ENCODE measurements at regions not wholly inside any gene's neighbourhood (a gene's known extent, or its start where the extent isn't known, plus 50 kb on each side); places are given as distances from the start of the nearest gene placed in this dataset.

DNA sequence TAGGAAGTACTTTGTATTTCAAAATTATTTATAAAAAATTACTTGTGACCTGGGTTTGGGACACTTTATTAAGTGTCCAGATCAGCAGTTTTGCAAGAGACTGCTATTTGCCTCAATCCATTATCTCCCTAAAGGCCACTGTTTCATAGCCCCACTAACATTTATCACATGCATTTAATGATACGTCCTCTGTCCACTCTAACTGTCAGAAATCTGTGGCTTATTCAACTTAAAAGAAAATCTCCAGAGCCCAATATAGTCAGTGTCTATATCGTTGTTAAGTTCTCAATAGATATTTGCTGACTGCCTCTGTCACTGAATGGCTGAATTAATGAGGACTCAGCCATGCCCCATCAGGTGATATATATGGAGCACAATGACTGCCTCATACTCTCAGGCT lies 553.9 kb upstream of the POM121L12 start:
- TF ChIP-seq LEF1 (IDR thresholded peaks at IDR 0.05; ENCODE audit: borderline replicate concordance): no peak
- POLR2A ChIA-PET: no interaction called here
- no peak for DNase-seq (ENCODE audit: extremely low spot score)
- CTCF ChIA-PET: no interaction called here

DNA sequence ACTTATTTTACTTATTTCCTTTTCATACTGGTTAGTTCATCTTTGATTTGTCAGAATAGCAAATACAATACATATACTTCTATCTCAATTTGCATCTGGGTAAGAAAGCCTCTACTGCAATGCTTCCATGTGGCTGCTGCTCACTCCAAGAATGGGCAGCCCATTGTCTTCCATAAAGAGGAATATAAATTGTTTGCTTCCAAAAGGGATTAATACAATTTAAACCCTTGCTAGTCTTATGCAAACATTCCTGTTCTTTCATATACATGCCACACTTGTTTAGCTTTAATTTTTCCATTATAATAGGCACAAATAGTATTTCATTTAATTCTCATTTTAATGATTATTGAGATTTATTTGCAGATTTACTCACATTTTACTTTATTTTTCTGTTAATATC lies 555.4 kb upstream of the POM121L12 start:
- ChIA-PET CTCF (no interaction called here), POLR2A (no interaction called here)
- no peak for DNase-seq (ENCODE audit: extremely low spot score)
- no peak for TF ChIP-seq HDGF (IDR thresholded peaks at IDR 0.05; ENCODE audit: borderline replicate concordance)
- no peak for TF ChIP-seq BHLHE40 (IDR thresholded peaks at IDR 0.05; ENCODE audit: borderline replicate concordance)
- no peak for TF ChIP-seq L3MBTL2 (conservative IDR thresholded peaks at IDR 0.05)
- TF ChIP-seq CTBP1 (IDR thresholded peaks at IDR 0.05; ENCODE audit: borderline replicate concordance): no peak
- TF ChIP-seq FOXM1 (IDR thresholded peaks at IDR 0.05; ENCODE audit: borderline replicate concordance): no peak
- TF ChIP-seq, protein P1, sequence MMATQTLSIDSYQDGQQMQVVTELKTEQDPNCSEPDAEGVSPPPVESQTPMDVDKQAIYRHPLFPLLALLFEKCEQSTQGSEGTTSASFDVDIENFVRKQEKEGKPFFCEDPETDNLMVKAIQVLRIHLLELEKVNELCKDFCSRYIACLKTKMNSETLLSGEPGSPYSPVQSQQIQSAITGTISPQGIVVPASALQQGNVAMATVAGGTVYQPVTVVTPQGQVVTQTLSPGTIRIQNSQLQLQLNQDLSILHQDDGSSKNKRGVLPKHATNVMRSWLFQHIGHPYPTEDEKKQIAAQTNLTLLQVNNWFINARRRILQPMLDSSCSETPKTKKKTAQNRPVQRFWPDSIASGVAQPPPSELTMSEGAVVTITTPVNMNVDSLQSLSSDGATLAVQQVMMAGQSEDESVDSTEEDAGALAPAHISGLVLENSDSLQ (IDR thresholded peaks at IDR 0.05): no peak
- TF ChIP-seq LEF1 (IDR thresholded peaks at IDR 0.05; ENCODE audit: borderline replicate concordance): no peak
- TF ChIP-seq ZNF384 (IDR thresholded peaks at IDR 0.05): no peak
- no peak for TF ChIP-seq ELF4 (IDR thresholded peaks at IDR 0.05)
- TF ChIP-seq SP1 (IDR thresholded peaks at IDR 0.05): no peak
- TF ChIP-seq SUZ12 (IDR thresholded peaks at IDR 0.05): no peak
- no peak for TF ChIP-seq FOXA1 (IDR thresholded peaks at IDR 0.05)
- TF ChIP-seq ARNT (IDR thresholded peaks at IDR 0.05): no peak
- no peak for TF ChIP-seq TARDBP (IDR thresholded peaks at IDR 0.05)
- no peak for TF ChIP-seq FOXK2 (IDR thresholded peaks at IDR 0.05)
- TF ChIP-seq NFRKB (IDR thresholded peaks at IDR 0.05): no peak

- ChIA-PET CTCF (no interaction called here), POLR2A (no interaction called here)
- TF ChIP-seq CTBP1 (IDR thresholded peaks at IDR 0.05; ENCODE audit: borderline replicate concordance) (no peak), FOXK2 (IDR thresholded peaks at IDR 0.05) (no peak), SP1 (IDR thresholded peaks at IDR 0.05) (no peak), ELF4 (IDR thresholded peaks at IDR 0.05) (no peak), ZNF384 (IDR thresholded peaks at IDR 0.05) (no peak), TARDBP (IDR thresholded peaks at IDR 0.05) (no peak), HDGF (IDR thresholded peaks at IDR 0.05; ENCODE audit: borderline replicate concordance) (no peak), ARNT (IDR thresholded peaks at IDR 0.05) (no peak), FOXM1 (IDR thresholded peaks at IDR 0.05; ENCODE audit: borderline replicate concordance) (no peak)
- DNase-seq (ENCODE audit: extremely low spot score): no peak
Measured at GRCh38 chr7:52475001-52475582, 560.3 kb upstream of the POM121L12 start.

DNA sequence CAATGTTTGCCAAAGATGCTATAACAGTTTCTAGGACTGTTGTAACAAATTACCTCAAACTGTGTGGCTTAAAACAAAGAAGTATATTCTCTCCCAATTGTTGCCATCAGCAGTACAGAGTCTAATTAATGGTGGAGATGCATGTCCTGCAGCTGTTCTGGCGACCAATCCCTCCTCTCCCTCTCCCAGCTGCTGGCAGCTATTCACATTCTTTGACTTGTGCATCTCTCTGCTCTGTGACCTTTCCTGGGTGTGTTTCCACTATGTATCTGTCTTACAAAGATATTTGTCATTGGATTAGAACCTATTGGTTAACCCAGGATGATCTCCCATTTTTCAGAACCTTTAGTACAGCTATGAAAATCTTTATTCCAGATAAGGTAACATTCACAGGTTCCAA lies 561.7 kb upstream of the POM121L12 start:
- ChIA-PET POLR2A (no interaction called here), CTCF (no interaction called here)
- DNase-seq (ENCODE audit: extremely low spot score): no peak
- TF ChIP-seq TARDBP (IDR thresholded peaks at IDR 0.05) (no peak), CTBP1 (IDR thresholded peaks at IDR 0.05; ENCODE audit: borderline replicate concordance) (no peak), FOXA1 (IDR thresholded peaks at IDR 0.05) (no peak), SUZ12 (IDR thresholded peaks at IDR 0.05) (no peak), NFRKB (IDR thresholded peaks at IDR 0.05) (no peak)

GRCh38 chr7:52472006-52472620 lies 563.3 kb upstream of the POM121L12 start:
- ChIA-PET POLR2A (no interaction called here), CTCF (no interaction called here)
- no peak for TF ChIP-seq HDGF (IDR thresholded peaks at IDR 0.05; ENCODE audit: borderline replicate concordance)
- no peak for TF ChIP-seq TARDBP (IDR thresholded peaks at IDR 0.05)
- TF ChIP-seq BHLHE40 (IDR thresholded peaks at IDR 0.05; ENCODE audit: borderline replicate concordance): no peak
- TF ChIP-seq, protein P1 (IDR thresholded peaks at IDR 0.05): no peak
- no peak for TF ChIP-seq ARNT (IDR thresholded peaks at IDR 0.05)
- TF ChIP-seq CTBP1 (IDR thresholded peaks at IDR 0.05; ENCODE audit: borderline replicate concordance): no peak
- no peak for TF ChIP-seq FOXA1 (IDR thresholded peaks at IDR 0.05)
- TF ChIP-seq LEF1 (IDR thresholded peaks at IDR 0.05; ENCODE audit: borderline replicate concordance): no peak
- no peak for TF ChIP-seq SUZ12 (IDR thresholded peaks at IDR 0.05)
- TF ChIP-seq SP1 (IDR thresholded peaks at IDR 0.05): no peak
- TF ChIP-seq NFRKB (IDR thresholded peaks at IDR 0.05): no peak
- no peak for TF ChIP-seq FOXM1 (IDR thresholded peaks at IDR 0.05; ENCODE audit: borderline replicate concordance)
- no peak for TF ChIP-seq L3MBTL2 (conservative IDR thresholded peaks at IDR 0.05)
- no peak for TF ChIP-seq ELF4 (IDR thresholded peaks at IDR 0.05)
- no peak for TF ChIP-seq FOXK2 (IDR thresholded peaks at IDR 0.05)
- no peak for TF ChIP-seq ZNF384 (IDR thresholded peaks at IDR 0.05)
- DNase-seq (ENCODE audit: extremely low spot score): no peak

GRCh38 chr7:52465216-52465615 lies 570.2 kb upstream of the POM121L12 start:
- TF ChIP-seq L3MBTL2 (conservative IDR thresholded peaks at IDR 0.05) (no peak), SP1 (IDR thresholded peaks at IDR 0.05) (no peak), LEF1 (IDR thresholded peaks at IDR 0.05; ENCODE audit: borderline replicate concordance) (no peak), FOXM1 (IDR thresholded peaks at IDR 0.05; ENCODE audit: borderline replicate concordance) (no peak), ARNT (IDR thresholded peaks at IDR 0.05) (no peak), FOXK2 (IDR thresholded peaks at IDR 0.05) (no peak), SUZ12 (IDR thresholded peaks at IDR 0.05) (no peak), FOXA1 (IDR thresholded peaks at IDR 0.05) (no peak), BHLHE40 (IDR thresholded peaks at IDR 0.05; ENCODE audit: borderline replicate concordance) (no peak), TARDBP (IDR thresholded peaks at IDR 0.05) (no peak), ZNF384 (IDR thresholded peaks at IDR 0.05) (no peak), ELF4 (IDR thresholded peaks at IDR 0.05) (no peak), NFRKB (IDR thresholded peaks at IDR 0.05) (no peak)
- DNase-seq (ENCODE audit: extremely low spot score): no peak
- CTCF ChIA-PET: no interaction called here
- POLR2A ChIA-PET: no interaction called here

DNA sequence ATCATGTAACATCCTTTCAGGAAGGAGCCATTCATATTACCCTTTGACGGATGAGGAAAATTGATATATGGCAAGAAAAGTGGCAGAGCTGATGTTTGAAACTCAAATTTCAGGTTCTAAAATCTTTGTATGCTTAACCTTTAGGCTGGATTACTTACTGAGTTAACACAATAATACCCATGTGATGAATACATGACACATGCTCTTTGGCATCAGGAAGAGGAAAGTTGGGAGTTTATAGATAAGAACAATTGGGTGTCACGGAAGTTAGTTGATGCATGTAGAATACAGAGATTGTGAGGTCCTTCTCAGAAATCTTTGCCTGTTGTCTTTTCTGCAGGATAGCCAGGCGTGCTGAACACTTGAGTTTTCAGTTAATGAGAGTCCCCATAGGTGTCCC lies 572.1 kb upstream of the POM121L12 start:
- ChIA-PET CTCF (no interaction called here), POLR2A (no interaction called here)
- DNase-seq (ENCODE audit: extremely low spot score): no peak
- no peak for TF ChIP-seq TARDBP (IDR thresholded peaks at IDR 0.05)

All from HEK293T (cell line).